Karpas-422 (cell line): ENCODE measurements at regions not wholly inside any gene's neighbourhood (a gene's known extent, or its start where the extent isn't known, plus 50 kb on each side); places are given as distances from the start of the nearest gene placed in this dataset.

Experiments used
- DNase-seq: peaks from one replicate; pipeline ENCODE4 v3.0.0-alpha.2; 2015
- H2AFZ ChIP-seq: fragments of 200-600 bp; sonication (generic); 2 replicates; pipeline ENCODE4 v1.6.1; 2014; ENCODE audit warnings: antibody characterized with exemption, low read length, mixed read lengths
- H3K27ac ChIP-seq: fragments of 200-600 bp; sonication (generic); 2 replicates; pipeline ENCODE4 v1.5.1; 2014; ENCODE audit warnings: mild to moderate bottlenecking, low read length, moderate library complexity
- H3K27me3 ChIP-seq: fragments of 200-600 bp; sonication (generic); 2 replicates; pipeline ENCODE4 v1.6.1; 2014; ENCODE audit warnings: low read length, mixed read lengths
- H3K36me3 ChIP-seq: fragments of 200-600 bp; sonication (generic); 2 replicates; pipeline ENCODE4 v1.6.1; 2014; ENCODE audit warnings: low read length, mixed read lengths; ENCODE audit not compliant: insufficient read depth
- H3K4me1 ChIP-seq: fragments of 200-600 bp; sonication (generic); 2 replicates; pipeline ENCODE4 v1.6.1; 2014; ENCODE audit warnings: mild to moderate bottlenecking, low read length, mixed read lengths
- H3K4me2 ChIP-seq: fragments of 200-600 bp; sonication (generic); 2 replicates; pipeline ENCODE4 v1.6.1; 2014; ENCODE audit warnings: low read length, low read depth, mild to moderate bottlenecking; ENCODE audit not compliant: poor library complexity, severe bottlenecking
- H3K4me3 ChIP-seq: fragments of 200-600 bp; sonication (generic); 2 replicates; pipeline ENCODE4 v1.5.1; 2014; ENCODE audit warnings: mild to moderate bottlenecking, antibody characterized with exemption, low read length, mixed read lengths
- H3K79me2 ChIP-seq: fragments of 200-600 bp; sonication (generic); 2 replicates; pipeline ENCODE4 v1.6.1; 2014; ENCODE audit warnings: mild to moderate bottlenecking, low read length, mixed read lengths
- H3K9ac ChIP-seq: fragments of 200-600 bp; sonication (generic); 2 replicates; pipeline ENCODE4 v1.6.0; 2014; ENCODE audit warnings: low read length
- H3K9me2 ChIP-seq: fragments of 200-600 bp; sonication (generic), shearing (Covaris generic); replicated peaks from 2 replicates; pipeline ENCODE4 v1.6.0; 2014; ENCODE audit warnings: mild to moderate bottlenecking, low read length, moderate library complexity; ENCODE audit not compliant: insufficient read depth
- H3K9me3 ChIP-seq: fragments of 300-700, 200-600 bp; sonication (generic); 2 replicates; pipeline ENCODE4 v1.6.1; 2014; ENCODE audit warnings: low read length, mixed read lengths
- H4K20me1 ChIP-seq: fragments of 200-600 bp; sonication (generic); 2 replicates; pipeline ENCODE4 v1.6.1; 2014; ENCODE audit warnings: mild to moderate bottlenecking, antibody characterized with exemption, low read length, low read depth; ENCODE audit not compliant: insufficient read depth

- Histone ChIP-seq H4K20me1 (no peaks in the 10 kb centered on the region), H3K27ac (no peak overlapping the region), H3K36me3 (no peaks in the 10 kb centered on the region), H3K9ac (no peak overlapping the region), H3K79me2 (no peaks in the 10 kb centered on the region), H3K9me2 (no peaks in the 10 kb centered on the region), H3K4me1 (no peaks in the 10 kb centered on the region), H2AFZ (no peak overlapping the region), H3K27me3 (no peaks in the 10 kb centered on the region), H3K4me2 (no peak overlapping the region), H3K9me3 (no peaks in the 10 kb centered on the region; the same call in 1 of the 2 replicates), H3K4me3 (no peak overlapping the region)
- no peak for DNase-seq
Measured at GRCh38 chr6:169153401-169153800, 100.2 kb downstream of the THBS2 start.

GRCh38 chr6:169146521-169146920, 107.1 kb downstream of the THBS2 start:
- Histone ChIP-seq H3K9ac (no peak overlapping the region), H3K36me3 (no peaks in the 10 kb centered on the region), H3K9me2 (no peaks in the 10 kb centered on the region), H2AFZ (no peak overlapping the region), H4K20me1 (no peaks in the 10 kb centered on the region), H3K9me3 (no peaks in the 10 kb centered on the region; the same call in 1 of the 2 replicates), H3K4me3 (no peak overlapping the region), H3K4me2 (no peak overlapping the region), H3K79me2 (no peaks in the 10 kb centered on the region), H3K27ac (no peak overlapping the region), H3K27me3 (no peaks in the 10 kb centered on the region), H3K4me1 (no peaks in the 10 kb centered on the region)
- DNase-seq = no peak

- Histone ChIP-seq H2AFZ (no peak overlapping the region), H3K9ac (no peak overlapping the region), H3K27me3 (no peaks in the 10 kb centered on the region), H3K4me1 (no peaks in the 10 kb centered on the region), H3K27ac (no peak overlapping the region), H3K36me3 (no peaks in the 10 kb centered on the region), H3K9me2 (no peaks in the 10 kb centered on the region), H3K4me2 (no peak overlapping the region), H3K79me2 (no peaks in the 10 kb centered on the region), H3K4me3 (no peak overlapping the region), H4K20me1 (no peaks in the 10 kb centered on the region), H3K9me3 (no peaks in the 10 kb centered on the region; the same call in 1 of the 2 replicates)
- no peak for DNase-seq
Measured at GRCh38 chr6:169145991-169146501, 107.6 kb downstream of the THBS2 start.

GRCh38 chr6:169145496-169145895, 108.2 kb downstream of the THBS2 start:
- no peak overlapping the region for H3K4me2 ChIP-seq
- no peak overlapping the region for H3K27ac ChIP-seq
- no peak for DNase-seq
- H2AFZ ChIP-seq = no peak overlapping the region
- H3K79me2 ChIP-seq = no peaks in the 10 kb centered on the region
- H3K36me3 ChIP-seq = no peaks in the 10 kb centered on the region
- no peaks in the 10 kb centered on the region for H4K20me1 ChIP-seq
- H3K9me3 ChIP-seq = no peaks in the 10 kb centered on the region; the same call in 1 of the 2 replicates
- H3K9ac ChIP-seq = no peak overlapping the region
- no peak overlapping the region for H3K4me3 ChIP-seq
- H3K9me2 ChIP-seq = no peaks in the 10 kb centered on the region
- H3K27me3 ChIP-seq = no peaks in the 10 kb centered on the region
- no peaks in the 10 kb centered on the region for H3K4me1 ChIP-seq

GRCh38 chr6:169144356-169144755, 109.3 kb downstream of the THBS2 start:
- Histone ChIP-seq H4K20me1 (no peaks in the 10 kb centered on the region), H3K27ac (no peak overlapping the region), H3K79me2 (no peaks in the 10 kb centered on the region), H3K27me3 (no peaks in the 10 kb centered on the region), H3K4me3 (no peak overlapping the region), H3K4me2 (no peak overlapping the region), H3K9ac (no peak overlapping the region), H3K9me3 (no peaks in the 10 kb centered on the region), H3K36me3 (no peaks in the 10 kb centered on the region), H3K4me1 (no peaks in the 10 kb centered on the region), H3K9me2 (no peaks in the 10 kb centered on the region), H2AFZ (no peak overlapping the region)
- DNase-seq = no peak

GRCh38 chr6:169142538-169142844, 111.2 kb downstream of the THBS2 start:
- H3K27ac ChIP-seq = no peak overlapping the region
- H3K79me2 ChIP-seq = no peaks in the 10 kb centered on the region
- no peaks in the 10 kb centered on the region for H3K9me3 ChIP-seq
- H3K36me3 ChIP-seq = no peaks in the 10 kb centered on the region
- no peak for DNase-seq
- H4K20me1 ChIP-seq = no peaks in the 10 kb centered on the region
- no peak overlapping the region for H3K4me3 ChIP-seq
- H3K4me2 ChIP-seq = no peak overlapping the region
- no peaks in the 10 kb centered on the region for H3K4me1 ChIP-seq
- no peaks in the 10 kb centered on the region for H3K9me2 ChIP-seq
- H3K27me3 ChIP-seq = no peaks in the 10 kb centered on the region
- no peak overlapping the region for H3K9ac ChIP-seq
- no peak overlapping the region for H2AFZ ChIP-seq

- no peak for DNase-seq
- Histone ChIP-seq H3K36me3 (no peaks in the 10 kb centered on the region), H3K4me2 (no peak overlapping the region), H3K4me1 (no peaks in the 10 kb centered on the region), H3K9me2 (no peaks in the 10 kb centered on the region), H3K27me3 (no peaks in the 10 kb centered on the region), H3K9ac (no peak overlapping the region), H3K79me2 (no peaks in the 10 kb centered on the region), H2AFZ (no peak overlapping the region), H3K27ac (no peak overlapping the region), H3K9me3 (no peaks in the 10 kb centered on the region), H3K4me3 (no peak overlapping the region), H4K20me1 (no peaks in the 10 kb centered on the region)
Measured at GRCh38 chr6:169141671-169142537, 111.7 kb downstream of the THBS2 start.

GRCh38 chr6:169140986-169141495, 112.6 kb downstream of the THBS2 start:
- H3K9me3 ChIP-seq = no peaks in the 10 kb centered on the region
- H3K27ac ChIP-seq = no peak overlapping the region
- no peaks in the 10 kb centered on the region for H4K20me1 ChIP-seq
- no peak overlapping the region for H3K4me2 ChIP-seq
- H3K27me3 ChIP-seq = no peaks in the 10 kb centered on the region
- no peaks in the 10 kb centered on the region for H3K79me2 ChIP-seq
- H3K9ac ChIP-seq = no peak overlapping the region
- no peak overlapping the region for H3K4me3 ChIP-seq
- H3K4me1 ChIP-seq = no peaks in the 10 kb centered on the region
- H2AFZ ChIP-seq = no peak overlapping the region
- DNase-seq = no peak
- no peaks in the 10 kb centered on the region for H3K9me2 ChIP-seq
- no peaks in the 10 kb centered on the region for H3K36me3 ChIP-seq
